ENCODE measurements at regions not wholly inside any gene's neighbourhood (a gene's known extent, or its start where the extent isn't known, plus 50 kb on each side); places are given as distances from the start of the nearest gene placed in this dataset.

- no peak for DNase-seq
These were observed 662.2 kb downstream of the TOX3 start for GRCh38 chr16:51884773-51885172.

GRCh38 chr16:51881731-51882130 is 665.2 kb downstream of the TOX3 start:
- no peak for DNase-seq

GRCh38 chr16:51880776-51881175 is 666.2 kb downstream of the TOX3 start:
- no peak for DNase-seq

GRCh38 chr16:51877686-51878085 is 669.3 kb downstream of the TOX3 start:
- DNase-seq: no peak

- no peak for DNase-seq
These were observed 670.0 kb downstream of the TOX3 start for GRCh38 chr16:51876934-51877333.

- no peak for DNase-seq
These were observed 670.4 kb downstream of the TOX3 start for GRCh38 chr16:51876601-51876875.

GRCh38 chr16:51875834-51876600 is 670.9 kb downstream of the TOX3 start:
- DNase-seq: no peak

GRCh38 chr16:51872524-51872923 is 674.4 kb downstream of the TOX3 start:
- DNase-seq: no peak

- DNase-seq: no peak
These were observed 676.6 kb downstream of the TOX3 start for GRCh38 chr16:51870296-51870854.

GRCh38 chr16:51869176-51869575 is 677.8 kb downstream of the TOX3 start:
- no peak for DNase-seq

GRCh38 chr16:51868631-51869030 is 678.3 kb downstream of the TOX3 start:
- DNase-seq: no peak

GRCh38 chr16:51867386-51868065 is 679.4 kb downstream of the TOX3 start:
- no peak for DNase-seq

GRCh38 chr16:51864575-51864974 is 682.4 kb downstream of the TOX3 start:
- no peak for DNase-seq

- DNase-seq: no peak
These were observed 692.5 kb downstream of the TOX3 start for GRCh38 chr16:51854401-51854951.

- no peak for DNase-seq
These were observed 693.4 kb downstream of the TOX3 start for GRCh38 chr16:51853586-51853985.

- no peak for DNase-seq
These were observed 694.1 kb downstream of the TOX3 start for GRCh38 chr16:51852892-51853291.

- DNase-seq: no peak
These were observed 695.8 kb downstream of the TOX3 start for GRCh38 chr16:51851111-51851510.

- DNase-seq: no peak
These were observed 697.2 kb downstream of the TOX3 start for GRCh38 chr16:51849715-51850114.

- DNase-seq: no peak
These were observed 694.7 kb upstream of the SALL1 start for GRCh38 chr16:51845586-51846305.

GRCh38 chr16:51839727-51840462 is 688.8 kb upstream of the SALL1 start:
- DNase-seq: no peak

GRCh38 chr16:51834794-51835193 is 683.7 kb upstream of the SALL1 start:
- no peak for DNase-seq

- DNase-seq: no peak
These were observed 683.1 kb upstream of the SALL1 start for GRCh38 chr16:51834133-51834532.
